ENCODE measurements at regions not wholly inside any gene's neighbourhood (a gene's known extent, or its start where the extent isn't known, plus 50 kb on each side); places are given as distances from the start of the nearest gene placed in this dataset.

DNA sequence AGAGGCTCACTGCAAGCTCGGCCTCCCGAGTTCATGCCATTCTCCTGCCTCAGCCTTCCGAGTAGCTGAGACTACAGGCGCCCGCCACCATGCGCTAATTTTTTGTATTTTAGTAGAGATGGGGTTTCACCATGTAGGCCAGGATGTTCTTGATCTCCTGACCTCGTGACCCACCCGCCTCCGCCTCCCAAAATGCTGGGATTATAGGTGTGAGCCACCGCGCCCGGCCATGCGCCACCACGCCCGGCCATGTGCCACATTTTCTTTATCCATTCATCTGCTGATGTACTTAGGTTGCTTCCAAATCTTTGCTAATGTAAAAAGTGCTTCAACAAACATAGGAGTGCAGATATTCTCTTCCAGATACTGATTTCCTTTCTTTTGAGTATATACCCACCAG, 408.6 kb downstream of the CAAP1 start:
- peaks cover 0 to 5% of the 10 kb centered on the region in 2 donors for H3K9me3 ChIP-seq
- TF ChIP-seq POLR2A (IDR thresholded peaks at IDR 0.05) (no peak), POLR2AphosphoS5 (IDR thresholded peaks at IDR 0.05) (no peak)
- TF ChIP-seq, protein P1, sequence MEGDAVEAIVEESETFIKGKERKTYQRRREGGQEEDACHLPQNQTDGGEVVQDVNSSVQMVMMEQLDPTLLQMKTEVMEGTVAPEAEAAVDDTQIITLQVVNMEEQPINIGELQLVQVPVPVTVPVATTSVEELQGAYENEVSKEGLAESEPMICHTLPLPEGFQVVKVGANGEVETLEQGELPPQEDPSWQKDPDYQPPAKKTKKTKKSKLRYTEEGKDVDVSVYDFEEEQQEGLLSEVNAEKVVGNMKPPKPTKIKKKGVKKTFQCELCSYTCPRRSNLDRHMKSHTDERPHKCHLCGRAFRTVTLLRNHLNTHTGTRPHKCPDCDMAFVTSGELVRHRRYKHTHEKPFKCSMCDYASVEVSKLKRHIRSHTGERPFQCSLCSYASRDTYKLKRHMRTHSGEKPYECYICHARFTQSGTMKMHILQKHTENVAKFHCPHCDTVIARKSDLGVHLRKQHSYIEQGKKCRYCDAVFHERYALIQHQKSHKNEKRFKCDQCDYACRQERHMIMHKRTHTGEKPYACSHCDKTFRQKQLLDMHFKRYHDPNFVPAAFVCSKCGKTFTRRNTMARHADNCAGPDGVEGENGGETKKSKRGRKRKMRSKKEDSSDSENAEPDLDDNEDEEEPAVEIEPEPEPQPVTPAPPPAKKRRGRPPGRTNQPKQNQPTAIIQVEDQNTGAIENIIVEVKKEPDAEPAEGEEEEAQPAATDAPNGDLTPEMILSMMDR (IDR thresholded peaks at IDR 0.05), result no peak
- no peaks in the 10 kb centered on the region for H3K27me3 ChIP-seq
- H3K4me1 ChIP-seq, result no peaks in the 10 kb centered on the region
- H3K36me3 ChIP-seq, result no peaks in the 10 kb centered on the region
- no peak for DNase-seq (ENCODE audit: low spot score in 2 of 2)
- H3K4me3 ChIP-seq, result no peak overlapping the region
- intact Hi-C loops (cut with DNase I; ENCODE audit: low total_unique reads), result no loop called here
- no peak overlapping the region for H3K27ac ChIP-seq

DNA sequence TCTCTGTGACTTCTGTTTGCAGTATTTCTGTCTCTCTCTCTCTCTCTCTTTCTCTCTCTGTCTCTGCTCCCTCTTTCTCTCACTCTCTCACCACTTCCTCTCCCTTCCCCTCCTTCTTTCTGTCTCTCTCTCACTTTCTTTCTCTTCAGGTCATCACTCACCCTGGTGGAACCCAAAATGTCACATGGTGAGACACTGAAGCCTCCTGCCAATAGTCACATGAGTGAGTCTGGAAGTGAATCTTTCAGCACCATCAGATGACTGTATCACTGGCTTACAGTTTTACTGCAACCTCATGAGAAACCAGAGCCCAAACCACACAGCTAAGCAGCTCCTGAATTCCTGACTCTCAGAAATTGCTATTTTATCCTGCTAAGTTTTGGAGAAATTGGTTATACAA, 414.6 kb downstream of the CAAP1 start:
- intact Hi-C loops (cut with DNase I; ENCODE audit: low total_unique reads), result no loop called here
- TF ChIP-seq POLR2A (IDR thresholded peaks at IDR 0.05), result no peak
- no peak overlapping the region for H3K4me3 ChIP-seq

DNA sequence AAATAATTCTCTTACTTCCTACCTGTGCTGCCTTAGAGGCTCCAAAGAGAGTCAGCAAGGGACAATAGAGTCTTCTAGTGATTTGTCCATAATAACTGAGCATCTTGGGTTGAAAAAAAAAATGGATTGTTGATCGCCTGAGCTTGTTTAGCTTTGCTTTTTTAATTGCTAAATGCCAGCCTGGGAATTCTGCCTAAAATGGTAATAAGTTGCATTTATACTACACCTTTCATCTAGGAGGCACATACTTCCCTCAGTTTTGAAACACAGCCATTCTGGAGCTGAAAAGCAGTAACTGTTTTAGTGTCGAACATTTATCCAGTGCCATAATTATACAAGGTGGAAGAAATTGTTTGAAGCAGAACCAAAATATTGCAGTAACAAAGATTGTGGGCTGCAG, 421.3 kb downstream of the CAAP1 start:
- Histone ChIP-seq H3K27ac (no peak overlapping the region), H3K27me3 (no peaks in the 10 kb centered on the region), H3K9me3 (peaks cover 0 to 15% of the 10 kb centered on the region in 2 donors), H3K4me3 (no peak overlapping the region), H3K36me3 (no peaks in the 10 kb centered on the region), H3K4me1 (no peaks in the 10 kb centered on the region)
- intact Hi-C loops (cut with DNase I; ENCODE audit: low total_unique reads), result no loop called here
- DNase-seq (ENCODE audit: low spot score in 2 of 2), result no peak
- TF ChIP-seq POLR2AphosphoS5 (IDR thresholded peaks at IDR 0.05) (no peak), POLR2A (IDR thresholded peaks at IDR 0.05) (no peak)
- TF ChIP-seq, protein P1 (IDR thresholded peaks at IDR 0.05), result no peak

More for the DNA sequence above, 414.6 kb downstream of the CAAP1 start:
- Histone ChIP-seq H3K4me1 (no peaks in the 10 kb centered on the region), H3K36me3 (no peaks in the 10 kb centered on the region), H3K9me3 (peaks cover 0 to 5% of the 10 kb centered on the region in 2 donors), H3K27ac (no peak overlapping the region), H3K27me3 (no peaks in the 10 kb centered on the region)
- DNase-seq (ENCODE audit: low spot score in 2 of 2), result no peak

DNA sequence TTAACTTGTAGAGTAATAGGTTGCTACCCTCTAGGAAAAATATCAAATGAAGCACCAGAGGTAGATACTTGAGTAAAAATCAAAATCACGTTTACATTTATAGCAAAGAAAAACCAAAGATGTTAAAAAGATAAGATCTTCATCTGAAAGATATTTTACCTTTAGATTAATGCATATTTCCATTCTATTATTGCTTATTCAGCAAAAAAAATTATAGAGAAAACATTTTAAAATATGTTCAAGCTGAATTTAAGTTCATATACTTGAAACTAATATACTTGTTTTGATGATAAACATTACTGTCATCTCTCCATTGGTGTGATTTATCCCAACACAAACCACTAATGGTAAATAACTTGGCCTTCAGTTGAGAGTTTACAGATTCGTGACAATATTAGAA, 422.3 kb downstream of the CAAP1 start:
- no peak for DNase-seq (ENCODE audit: low spot score in 2 of 2)
- TF ChIP-seq POLR2AphosphoS5 (IDR thresholded peaks at IDR 0.05) (no peak), POLR2A (IDR thresholded peaks at IDR 0.05) (no peak)
- TF ChIP-seq, protein P1 (IDR thresholded peaks at IDR 0.05), result no peak
- peaks cover 4 to 16% of the 10 kb centered on the region in 2 donors for H3K9me3 ChIP-seq
- H3K27ac ChIP-seq, result no peak overlapping the region
- no peaks in the 10 kb centered on the region for H3K27me3 ChIP-seq
- H3K4me1 ChIP-seq, result no peaks in the 10 kb centered on the region
- no peaks in the 10 kb centered on the region for H3K36me3 ChIP-seq
- intact Hi-C loops (cut with DNase I; ENCODE audit: low total_unique reads), result no loop called here
- H3K4me3 ChIP-seq, result no peak overlapping the region

GRCh38 chr9:26463837-26464236, 428.8 kb downstream of the CAAP1 start:
- intact Hi-C loops (cut with DNase I; ENCODE audit: low total_unique reads), result no loop called here
- H3K9me3 ChIP-seq, result peaks cover 4% of the 10 kb centered on the region in 2 donors
- no peak for TF ChIP-seq POLR2A (IDR thresholded peaks at IDR 0.05)
- no peak for TF ChIP-seq POLR2AphosphoS5 (IDR thresholded peaks at IDR 0.05)
- TF ChIP-seq, protein P1 (IDR thresholded peaks at IDR 0.05), result no peak
- H3K27me3 ChIP-seq, result no peaks in the 10 kb centered on the region
- no peak overlapping the region for H3K4me3 ChIP-seq
- H3K36me3 ChIP-seq, result no peaks in the 10 kb centered on the region
- H3K4me1 ChIP-seq, result no peaks in the 10 kb centered on the region
- no peak overlapping the region for H3K27ac ChIP-seq
- DNase-seq (ENCODE audit: low spot score in 2 of 2), result no peak

DNA sequence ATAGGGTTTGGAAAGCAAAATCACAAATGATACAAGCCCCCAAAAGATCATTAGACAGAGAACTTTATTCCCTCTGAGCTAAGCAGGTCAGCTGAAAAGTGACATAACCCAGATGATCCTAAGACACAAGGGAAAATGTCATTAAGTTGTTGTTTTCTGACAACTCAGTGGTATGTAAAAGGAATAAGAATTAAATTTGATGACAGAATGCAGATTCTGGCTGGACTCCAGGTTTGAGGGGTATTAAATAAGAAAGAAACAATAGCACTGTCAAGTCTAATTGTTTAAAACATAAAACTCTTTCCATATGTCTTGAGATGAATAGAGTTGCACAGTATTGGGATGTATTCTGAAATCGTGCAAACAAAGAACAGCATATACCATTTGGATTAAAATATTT, 429.9 kb downstream of the CAAP1 start:
- Histone ChIP-seq H3K4me1 (no peaks in the 10 kb centered on the region), H3K27ac (no peak overlapping the region), H3K27me3 (no peaks in the 10 kb centered on the region), H3K4me3 (no peak overlapping the region), H3K36me3 (no peaks in the 10 kb centered on the region), H3K9me3 (peaks cover 3 to 4% of the 10 kb centered on the region in 2 donors)
- TF ChIP-seq, protein P1 (IDR thresholded peaks at IDR 0.05), result no peak
- TF ChIP-seq POLR2A (IDR thresholded peaks at IDR 0.05) (no peak), POLR2AphosphoS5 (IDR thresholded peaks at IDR 0.05) (no peak)
- intact Hi-C loops (cut with DNase I; ENCODE audit: low total_unique reads), result no loop called here
- DNase-seq (ENCODE audit: low spot score in 2 of 2), result no peak

Data from breast epithelium (tissue), 4 donors.